GM19452 (cell line): ENCODE measurements at regions not wholly inside any gene's neighbourhood (a gene's known extent, or its start where the extent isn't known, plus 50 kb on each side); places are given as distances from the start of the nearest gene placed in this dataset.
A peak's percentile ranks its signal among the peaks of the same experiment; 100 is the strongest.

Experiments used
- ATAC-seq: cut with Tn5 transposase; IDR thresholded peaks from one replicate; pipeline ENCODE4 v1.9.1; 2021; ENCODE audit not compliant: unreplicated experiment

- ATAC-seq, result no peak
Observed at GRCh38 chr6:153882411-153882810, 156.6 kb upstream of the OPRM1 start.

- no peak for ATAC-seq
Observed at GRCh38 chr6:153873541-153873940, 165.5 kb upstream of the OPRM1 start.

- no peak for ATAC-seq
Observed at GRCh38 chr6:153872946-153873345, 166.1 kb upstream of the OPRM1 start.

- ATAC-seq, result no peak
Observed at GRCh38 chr6:153862927-153863326, 176.1 kb upstream of the OPRM1 start.

GRCh38 chr6:153862139-153862538 is 176.9 kb upstream of the OPRM1 start:
- ATAC-seq, result no peak

GRCh38 chr6:153858529-153858928 is 180.5 kb upstream of the OPRM1 start:
- ATAC-seq, result peak; percentile 67

DNA sequence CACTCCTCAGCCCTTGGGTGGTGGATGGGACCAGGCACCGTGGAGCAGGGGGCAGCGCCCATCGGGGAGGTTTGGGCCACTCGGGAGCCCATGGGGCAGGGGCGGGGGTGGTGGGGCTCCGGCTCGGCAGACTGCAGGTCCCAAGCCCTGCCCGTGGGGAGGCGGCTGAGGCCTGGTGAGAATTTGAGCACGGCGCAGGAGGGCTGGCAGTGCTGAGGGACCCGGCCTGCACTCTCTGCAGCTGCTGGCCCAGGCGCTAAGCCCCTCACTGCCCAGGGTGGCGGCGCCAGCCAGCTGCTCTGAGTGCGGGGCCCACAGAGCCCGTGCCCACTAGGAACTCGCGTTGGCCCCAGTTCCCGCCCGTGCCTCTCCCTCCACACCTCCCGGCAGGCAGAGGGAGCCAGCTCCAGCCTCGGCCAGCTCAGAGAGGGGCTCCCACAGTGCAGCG is 182.1 kb upstream of the OPRM1 start:
- no peak for ATAC-seq

- ATAC-seq, result no peak
Observed at GRCh38 chr6:153852481-153852880, 186.6 kb upstream of the OPRM1 start.

DNA sequence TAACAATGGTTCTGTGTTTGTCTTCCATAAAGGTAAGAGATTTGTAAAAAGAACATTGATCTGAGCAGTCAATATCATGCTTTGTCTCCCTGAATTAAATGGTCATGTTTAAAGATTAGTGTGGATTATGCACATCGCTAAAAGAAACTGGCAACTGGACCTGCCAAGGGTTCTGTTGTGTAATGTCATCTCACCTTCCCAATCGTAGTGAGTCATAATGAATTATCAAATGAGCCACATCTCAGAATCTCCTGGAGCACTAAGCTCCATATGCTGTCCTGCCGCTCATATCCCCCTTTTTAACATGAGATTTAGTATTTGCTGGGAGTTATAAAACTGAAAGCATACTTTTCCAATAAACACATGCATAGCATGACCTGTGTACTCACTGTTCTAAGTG is 187.0 kb upstream of the OPRM1 start:
- no peak for ATAC-seq

DNA sequence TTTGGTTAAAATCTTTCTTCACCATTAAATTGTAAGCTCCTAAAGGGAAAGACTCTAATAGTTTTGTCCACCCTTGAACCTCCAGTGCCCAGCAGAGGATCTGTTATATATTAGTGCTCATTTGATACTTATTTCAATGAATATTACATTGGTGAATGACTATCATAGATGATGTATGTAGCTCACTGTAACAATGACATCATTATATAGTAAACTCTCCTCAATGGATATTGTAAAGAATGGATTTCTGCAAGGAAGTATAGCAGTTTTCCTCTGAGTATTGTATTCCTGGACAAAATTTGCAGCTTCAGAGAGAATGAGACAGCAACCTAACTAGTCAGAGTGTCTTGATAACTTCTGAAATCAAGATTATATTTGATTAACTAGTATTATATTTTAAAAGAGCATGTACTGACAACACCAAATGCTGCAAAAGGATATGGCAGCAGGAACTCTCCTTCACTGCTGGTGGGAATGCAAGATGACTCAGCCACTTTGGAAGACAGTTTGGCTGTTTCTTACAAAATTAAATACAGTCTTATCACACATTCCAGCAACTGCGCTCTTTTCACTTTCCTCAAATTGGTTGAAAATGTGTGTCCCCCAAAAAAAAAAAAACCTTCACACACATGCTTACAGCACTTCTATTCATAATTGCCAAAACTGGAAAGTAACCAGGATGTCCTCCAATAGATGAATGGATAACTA is 189.8 kb upstream of the OPRM1 start:
- ATAC-seq, result no peak

GRCh38 chr6:153843420-153843819 is 195.6 kb upstream of the OPRM1 start:
- ATAC-seq, result no peak

- ATAC-seq, result no peak
Observed at GRCh38 chr6:153842491-153842890, 196.5 kb upstream of the OPRM1 start.

- no peak for ATAC-seq
Observed at GRCh38 chr6:153840039-153840850, 198.8 kb upstream of the OPRM1 start.

- no peak for ATAC-seq
Observed at GRCh38 chr6:153832543-153832942, 206.5 kb upstream of the OPRM1 start.

DNA sequence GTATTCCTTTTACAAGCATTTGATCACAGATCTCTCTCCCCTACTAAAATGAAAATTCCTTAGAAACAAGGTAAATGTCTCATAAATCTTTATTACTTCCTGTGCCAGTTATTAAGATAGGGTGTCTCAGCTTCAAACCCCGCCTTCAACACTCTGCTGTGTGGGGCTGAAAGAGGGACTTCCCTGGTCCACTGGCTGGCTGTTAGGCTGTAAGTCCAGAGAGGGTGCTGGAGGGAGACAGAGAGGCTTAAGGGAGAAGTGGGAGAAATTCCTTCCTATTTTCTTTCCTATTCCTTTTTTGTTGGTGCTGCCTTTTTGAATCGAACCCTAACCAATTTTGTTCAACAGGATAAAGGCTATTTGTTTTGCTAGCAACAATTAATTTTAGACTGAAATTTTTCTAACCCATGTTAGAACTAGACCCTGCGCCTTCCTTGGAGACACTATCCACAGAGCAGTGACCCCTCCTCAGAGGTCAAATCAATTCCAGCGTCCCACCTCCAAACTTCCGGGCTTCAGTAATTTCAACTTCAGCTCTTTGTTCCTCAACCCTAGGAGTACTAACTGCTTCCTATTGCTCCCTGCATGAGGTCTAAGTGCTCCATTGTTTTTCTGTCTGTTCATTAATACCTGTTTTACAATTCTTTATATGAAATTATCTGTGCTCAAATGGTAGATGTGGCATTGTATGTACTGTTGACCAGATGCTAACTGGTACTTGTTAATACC is 207.5 kb upstream of the OPRM1 start:
- no peak for ATAC-seq

GRCh38 chr6:153817173-153817572 is 221.9 kb upstream of the OPRM1 start:
- ATAC-seq, result no peak

GRCh38 chr6:153816366-153816765 is 222.7 kb upstream of the OPRM1 start:
- no peak for ATAC-seq

GRCh38 chr6:153814136-153814535 is 224.9 kb upstream of the OPRM1 start:
- no peak for ATAC-seq

DNA sequence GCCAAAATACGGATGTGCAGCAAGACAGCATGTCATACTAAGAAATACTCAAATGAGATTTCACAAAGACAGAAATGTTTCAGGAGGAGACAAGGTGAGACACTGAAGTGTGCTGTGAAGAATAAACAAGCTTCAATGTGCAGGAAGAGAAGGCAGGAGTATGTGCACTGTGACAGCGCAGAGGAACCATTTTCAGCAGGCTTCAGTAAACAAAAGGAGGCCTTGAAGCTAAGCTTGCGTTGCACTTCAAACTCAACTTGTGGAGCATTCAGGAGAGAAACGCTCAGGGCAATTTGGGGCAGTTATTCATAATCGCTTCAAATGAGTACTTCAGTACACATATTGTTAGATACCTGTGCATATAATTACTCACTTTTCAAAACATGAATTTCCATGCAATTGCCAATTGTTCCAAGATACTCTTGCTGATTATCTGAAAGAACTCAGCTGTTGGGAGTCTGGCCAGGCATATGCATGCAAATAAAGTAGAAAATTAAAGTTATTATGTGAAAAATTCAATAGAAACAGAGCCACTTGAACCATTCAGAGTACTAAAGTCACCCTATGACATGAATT is 234.2 kb upstream of the OPRM1 start:
- ATAC-seq, result no peak

DNA sequence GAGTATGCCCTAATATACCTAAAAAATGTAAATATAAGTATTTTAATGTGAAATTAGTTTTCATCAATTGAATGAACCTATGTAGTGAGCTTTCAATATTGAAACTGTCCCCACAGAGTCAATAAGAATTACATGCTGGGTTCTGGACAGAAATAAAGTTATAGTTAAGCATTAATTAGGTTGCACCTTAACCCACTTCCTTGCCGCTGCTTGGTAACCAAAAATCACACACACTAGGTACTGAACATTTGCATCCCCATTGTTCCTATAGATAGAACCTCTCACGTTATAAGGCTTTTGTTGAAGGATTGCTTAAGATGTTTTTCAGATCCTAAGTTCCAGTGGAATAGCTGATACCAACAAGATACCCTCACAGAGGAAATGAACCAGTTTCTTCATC is 237.1 kb upstream of the OPRM1 start:
- peak; percentile 60 for ATAC-seq

DNA sequence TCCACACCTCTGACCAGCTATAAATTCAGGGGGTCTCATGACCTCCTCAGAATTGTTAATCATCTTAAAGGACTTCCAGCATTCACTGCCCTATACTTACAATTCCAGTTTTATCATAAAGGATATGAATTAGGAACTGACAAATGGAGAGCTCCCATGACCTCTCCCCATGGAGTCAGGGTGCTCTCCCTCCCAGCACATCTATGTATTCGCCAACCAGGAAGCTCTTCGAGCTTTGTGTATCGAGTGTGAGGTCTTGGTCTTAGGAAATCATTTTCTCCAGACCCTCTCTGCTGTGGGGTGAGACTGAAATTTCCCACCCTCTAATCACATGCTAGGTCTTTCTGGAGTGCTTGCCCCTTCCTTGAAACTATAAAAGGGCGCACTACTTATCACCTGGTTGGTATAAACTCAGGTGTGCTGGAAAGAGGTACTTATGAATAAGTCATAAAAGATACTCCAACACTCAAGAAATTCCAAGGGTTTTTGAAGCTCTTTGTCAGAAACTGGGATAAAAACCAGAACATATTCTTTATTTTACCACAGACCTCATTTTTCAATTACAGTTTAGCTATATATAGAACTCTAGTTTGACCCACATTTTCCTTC is 238.4 kb upstream of the OPRM1 start:
- no peak for ATAC-seq
